UCSD-AML1 (cell line): ENCODE measurements at regions not wholly inside any gene's neighbourhood (a gene's known extent, or its start where the extent isn't known, plus 50 kb on each side); places are given as distances from the start of the nearest gene placed in this dataset.
"Not testable (repeated sequence)": the region's sequence is repeated elsewhere in the genome, so short reads cannot be mapped to it uniquely, and the experiment has no call there.

Source experiments
- DNase-seq: peaks from one replicate; lab custom pipeline; 2025; ENCODE audit not compliant: unreplicated experiment; lab: John Stamatoyannopoulos, UW

DNA sequence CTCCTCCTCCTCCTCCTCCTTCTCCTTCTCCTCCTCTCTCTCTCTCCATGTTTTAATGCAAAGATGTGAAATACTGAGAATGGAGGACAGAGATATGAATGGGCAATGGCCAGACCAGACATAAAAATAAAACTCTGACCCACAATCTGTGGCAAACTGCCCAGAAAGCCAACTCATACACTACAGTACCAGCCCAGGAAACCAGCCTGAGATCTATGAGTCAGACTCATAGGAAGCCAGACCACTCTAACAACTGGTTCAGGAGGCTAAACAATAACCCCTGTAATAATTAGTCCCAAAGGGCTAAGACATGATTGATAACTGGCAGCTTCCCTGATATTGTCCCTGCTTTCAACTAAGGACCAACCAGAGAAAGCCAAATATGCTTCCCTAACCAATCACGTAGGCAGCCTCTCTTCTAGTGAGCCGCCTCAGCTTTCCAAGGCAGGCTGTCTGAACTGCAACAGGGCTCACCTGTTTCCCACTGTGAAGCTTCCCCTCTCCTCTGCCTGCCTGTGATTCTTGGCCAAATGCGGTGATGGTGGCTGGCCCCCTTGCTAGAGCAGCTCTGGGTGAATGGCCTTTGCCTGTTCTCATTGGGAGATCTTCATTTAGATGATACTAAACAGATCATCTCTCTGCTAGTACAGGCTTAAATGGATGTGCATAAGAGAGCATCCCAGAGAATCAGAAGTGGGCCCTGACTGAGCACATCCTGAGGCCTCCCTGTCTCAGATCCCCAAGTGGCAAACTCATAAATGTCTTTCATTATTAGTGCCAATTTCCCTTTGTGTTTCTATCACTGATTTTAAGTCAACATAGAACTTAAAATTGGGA is 817.6 kb downstream of the TNS3 start:
- no peak for DNase-seq

- DNase-seq, result no peak
Measured at GRCh38 chr7:46763344-46763743, 818.6 kb downstream of the TNS3 start.

GRCh38 chr7:46759711-46760480 is 822.0 kb downstream of the TNS3 start:
- no peak for DNase-seq

DNA sequence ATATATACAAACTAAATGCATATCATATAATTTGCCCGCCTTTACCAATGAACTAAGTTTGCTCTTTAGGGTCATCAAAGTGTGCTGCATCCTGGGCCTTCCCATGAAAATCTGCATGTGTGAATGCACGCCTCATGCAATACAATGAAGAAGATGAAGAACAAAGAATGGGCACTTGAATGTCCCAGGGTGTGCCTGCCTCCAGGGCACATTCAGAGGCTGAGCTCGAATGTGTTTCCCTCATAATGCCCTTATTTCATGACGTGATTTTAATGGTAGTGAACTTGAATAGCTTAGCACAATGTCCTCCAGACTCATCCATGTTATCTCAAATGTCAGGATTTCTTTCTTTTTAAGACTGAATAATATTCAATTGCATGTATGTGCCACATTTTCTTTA is 824.9 kb downstream of the TNS3 start:
- no peak for DNase-seq

DNA sequence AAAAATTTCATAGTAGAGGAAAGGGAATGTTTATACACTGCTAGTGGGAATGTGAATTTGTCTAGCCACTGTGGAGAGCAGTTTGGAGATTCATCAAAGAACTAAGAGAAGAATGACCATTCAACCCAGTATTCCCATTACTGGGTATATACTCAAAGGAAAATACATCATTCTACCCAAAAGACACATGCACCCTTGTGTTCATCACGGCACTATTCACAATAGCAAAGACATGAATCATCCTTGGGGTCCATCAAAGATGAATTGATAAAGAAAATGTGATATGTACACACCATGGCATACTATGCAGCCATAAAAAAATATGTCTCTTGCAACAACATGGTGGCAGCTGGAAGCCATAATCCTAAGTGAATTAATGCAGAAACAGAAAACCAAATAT is 825.7 kb downstream of the TNS3 start:
- DNase-seq, result no peak

DNA sequence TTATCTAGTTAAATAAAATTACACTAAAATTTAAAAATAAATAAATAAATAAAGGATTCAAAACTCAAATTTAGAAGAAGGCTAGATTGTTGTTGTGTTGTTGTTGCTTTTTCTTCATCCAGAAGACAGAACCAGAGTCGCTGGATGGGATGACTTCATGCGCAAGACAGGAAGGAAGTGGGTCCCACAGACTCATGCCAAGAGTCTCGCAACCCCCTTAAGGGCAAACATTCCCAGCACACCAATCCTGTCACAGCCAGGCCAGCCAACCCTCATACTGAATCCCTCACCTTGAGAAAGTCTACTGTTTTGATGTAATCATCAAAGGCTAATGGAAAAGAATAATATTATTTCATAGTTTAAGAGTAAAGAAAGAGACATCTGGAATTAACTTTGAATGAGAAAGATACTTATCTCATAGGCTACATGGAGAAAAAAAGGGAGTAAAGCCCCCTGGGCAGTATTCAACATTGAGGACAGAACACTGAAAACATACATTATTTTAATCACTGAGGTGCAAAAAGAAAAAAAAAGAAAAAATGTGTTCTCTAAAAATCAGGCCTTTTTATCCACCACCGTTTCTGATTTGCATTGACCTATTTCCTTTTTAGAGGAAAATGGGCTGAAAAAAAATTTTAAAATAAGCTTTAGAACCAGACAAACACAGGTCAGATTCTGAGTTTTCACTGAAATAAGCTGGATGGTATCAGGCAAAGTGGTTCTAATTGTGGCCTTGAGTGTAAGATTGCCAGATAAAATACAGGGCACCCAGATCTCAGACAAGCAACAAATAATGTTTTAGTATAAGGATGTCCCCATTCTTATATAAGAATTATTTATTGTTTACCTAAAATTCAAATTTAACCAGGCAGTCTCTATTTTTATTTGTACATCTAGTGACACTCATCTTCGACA is 826.5 kb downstream of the TNS3 start:
- no peak for DNase-seq

DNA sequence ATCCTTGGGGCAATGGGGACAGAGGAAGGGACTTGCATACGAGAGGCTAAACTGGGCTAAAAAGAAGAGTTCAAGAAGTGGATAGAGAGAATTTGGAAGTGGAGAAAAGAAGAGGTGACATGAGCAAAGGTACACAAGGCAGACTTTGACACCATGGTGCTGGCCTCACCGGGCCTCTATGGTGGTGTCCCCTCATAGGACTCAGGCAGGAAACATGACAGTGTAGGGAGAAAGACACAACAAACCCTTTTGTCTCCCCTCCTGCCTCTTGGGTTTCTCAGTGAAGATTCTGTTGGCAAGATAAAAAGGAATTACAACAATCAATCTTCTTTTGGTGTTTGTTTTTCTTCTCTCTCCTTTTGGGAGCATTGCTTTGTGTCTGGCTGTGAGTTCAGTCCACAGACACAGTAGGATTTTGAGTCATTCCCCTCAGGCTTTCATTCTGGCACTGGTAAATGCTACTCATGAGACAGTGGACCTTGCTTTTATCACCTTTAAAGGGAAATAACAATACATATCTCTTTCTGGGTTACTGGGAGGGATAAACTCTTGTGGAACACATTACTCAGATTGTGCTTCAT is 827.7 kb downstream of the TNS3 start:
- DNase-seq, result no peak

- DNase-seq, result no peak
Measured at GRCh38 chr7:46753662-46754061, 828.2 kb downstream of the TNS3 start.

DNA sequence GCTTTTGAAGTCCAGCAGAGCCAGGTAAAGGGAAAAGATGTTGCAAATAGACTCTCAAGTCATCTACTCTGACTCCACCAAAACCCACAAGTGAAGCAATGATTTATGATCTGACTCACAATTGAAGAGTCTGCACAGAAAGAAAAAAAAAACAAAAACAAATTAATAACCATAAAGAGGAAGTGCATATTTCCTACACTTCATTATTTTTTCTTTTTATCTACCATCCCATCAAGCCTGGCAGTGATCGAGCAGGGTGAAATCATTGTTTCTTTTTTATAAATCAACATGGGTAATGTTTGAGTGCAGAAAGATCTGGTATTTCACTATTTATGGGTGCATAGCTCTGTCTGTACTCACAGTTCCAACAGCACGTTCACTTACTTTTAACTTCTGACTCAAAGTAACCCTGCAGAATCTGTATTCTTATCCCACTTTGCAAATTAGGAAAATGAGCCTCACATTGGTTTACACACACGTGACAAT is 829.0 kb downstream of the TNS3 start:
- DNase-seq, result no peak

DNA sequence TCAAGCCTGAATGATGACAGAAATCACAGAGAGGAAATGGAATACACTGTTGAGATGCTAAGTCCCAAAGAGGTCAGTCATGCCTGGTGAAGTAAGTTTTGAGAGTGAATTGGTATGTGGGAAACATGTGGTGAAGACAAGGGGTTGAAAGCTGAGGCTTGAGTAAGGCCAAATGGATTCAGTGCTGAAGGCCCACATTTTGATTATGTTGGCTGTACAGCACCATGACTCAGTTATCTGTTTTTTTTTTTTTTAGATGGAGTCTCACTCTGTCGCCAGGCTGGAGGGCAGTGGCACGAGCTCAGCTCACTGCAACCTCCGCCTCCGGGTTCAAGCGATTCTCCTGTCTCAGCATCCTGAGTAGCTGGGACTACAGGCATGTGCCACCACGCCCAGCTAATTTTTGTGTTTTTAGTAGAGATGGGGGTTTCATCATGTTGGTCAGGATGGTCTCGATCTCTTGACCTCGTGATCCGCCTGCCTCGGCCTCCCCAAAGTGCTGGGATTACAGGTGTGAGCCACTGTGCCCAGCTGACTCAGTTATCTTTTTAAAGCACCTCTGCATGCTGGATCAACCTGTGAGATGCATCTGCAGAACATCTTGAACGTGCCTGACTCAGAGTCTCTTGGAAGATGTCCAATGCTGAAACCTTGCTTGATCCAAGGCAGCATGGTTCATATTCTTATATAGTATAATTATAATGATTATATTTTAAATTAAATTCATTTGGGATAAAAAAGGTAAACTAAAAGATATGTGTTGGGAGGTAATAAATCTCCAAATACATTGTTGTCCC is 829.8 kb downstream of the TNS3 start:
- DNase-seq, result not testable (repeated sequence)

DNA sequence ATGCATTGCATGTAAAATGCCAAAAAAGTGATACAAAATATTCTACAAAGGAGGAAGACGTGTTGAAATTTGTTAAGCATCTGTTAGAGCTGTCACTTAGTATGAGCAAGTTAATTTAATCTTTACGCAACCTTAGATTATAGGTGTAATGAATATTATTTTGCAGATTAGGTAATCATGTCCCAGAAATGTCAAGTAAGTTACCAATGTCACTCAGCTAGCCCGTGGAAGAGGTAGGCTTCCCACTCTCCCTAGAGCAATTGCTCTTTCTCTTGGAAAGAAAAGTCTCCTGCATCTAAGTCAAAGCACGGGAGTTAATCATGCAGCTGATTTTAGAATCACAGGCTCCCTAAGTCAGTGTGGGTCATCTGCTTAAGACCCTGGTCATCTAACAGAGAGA is 830.4 kb upstream of the IGFBP3 start:
- DNase-seq, result no peak

GRCh38 chr7:46750321-46750865 is 829.3 kb upstream of the IGFBP3 start:
- DNase-seq, result no peak

- DNase-seq, result no peak
Measured at GRCh38 chr7:46747869-46748576, 827.0 kb upstream of the IGFBP3 start.

DNA sequence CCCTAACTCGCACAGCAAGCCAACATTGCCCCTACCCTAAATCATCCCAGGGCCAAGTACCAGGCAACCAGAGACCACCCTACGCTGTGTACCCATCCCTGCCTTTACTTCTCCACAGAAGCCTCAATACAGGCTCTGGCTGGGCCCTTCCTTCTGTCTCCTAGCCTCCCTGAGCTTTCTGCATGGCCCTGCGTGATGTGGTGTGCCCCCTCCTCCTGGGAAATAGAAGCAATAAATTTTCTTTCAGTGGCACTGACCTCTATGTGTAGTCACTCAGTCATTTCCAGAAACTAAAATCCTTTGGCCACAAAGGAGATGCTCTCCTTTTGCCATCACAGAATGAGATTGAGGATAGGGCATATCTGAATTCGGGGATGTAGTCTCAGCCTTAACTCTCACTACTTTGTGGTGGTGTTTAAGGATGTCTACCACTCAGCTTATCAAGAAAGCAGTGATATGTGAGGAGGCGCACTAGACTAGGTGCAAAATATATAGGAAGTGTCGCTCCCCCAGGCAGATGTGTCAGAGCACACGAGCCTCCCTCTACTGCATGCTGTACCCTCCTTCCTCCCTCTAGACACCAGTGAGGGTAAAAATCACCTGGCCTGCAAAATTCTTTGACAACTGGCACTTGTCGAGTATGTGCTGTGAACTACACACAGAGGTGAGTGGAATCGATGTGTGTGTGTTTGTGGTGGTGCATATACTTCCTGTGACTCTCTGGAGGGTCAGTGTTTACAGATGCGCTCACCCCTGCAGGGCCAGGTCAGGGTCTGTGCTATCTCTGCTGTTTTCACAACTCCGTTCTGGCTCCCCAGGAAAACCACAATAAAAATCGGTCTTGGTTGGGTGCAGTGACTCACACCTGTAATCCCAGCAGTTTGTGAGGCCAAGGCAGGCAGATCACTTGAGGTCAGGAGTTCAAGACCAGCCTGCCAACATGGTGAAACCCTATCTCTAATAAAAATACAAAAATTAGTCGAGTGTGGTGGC is 825.9 kb upstream of the IGFBP3 start:
- DNase-seq, result no peak

GRCh38 chr7:46745707-46746090 is 824.6 kb upstream of the IGFBP3 start:
- DNase-seq, result no peak

DNA sequence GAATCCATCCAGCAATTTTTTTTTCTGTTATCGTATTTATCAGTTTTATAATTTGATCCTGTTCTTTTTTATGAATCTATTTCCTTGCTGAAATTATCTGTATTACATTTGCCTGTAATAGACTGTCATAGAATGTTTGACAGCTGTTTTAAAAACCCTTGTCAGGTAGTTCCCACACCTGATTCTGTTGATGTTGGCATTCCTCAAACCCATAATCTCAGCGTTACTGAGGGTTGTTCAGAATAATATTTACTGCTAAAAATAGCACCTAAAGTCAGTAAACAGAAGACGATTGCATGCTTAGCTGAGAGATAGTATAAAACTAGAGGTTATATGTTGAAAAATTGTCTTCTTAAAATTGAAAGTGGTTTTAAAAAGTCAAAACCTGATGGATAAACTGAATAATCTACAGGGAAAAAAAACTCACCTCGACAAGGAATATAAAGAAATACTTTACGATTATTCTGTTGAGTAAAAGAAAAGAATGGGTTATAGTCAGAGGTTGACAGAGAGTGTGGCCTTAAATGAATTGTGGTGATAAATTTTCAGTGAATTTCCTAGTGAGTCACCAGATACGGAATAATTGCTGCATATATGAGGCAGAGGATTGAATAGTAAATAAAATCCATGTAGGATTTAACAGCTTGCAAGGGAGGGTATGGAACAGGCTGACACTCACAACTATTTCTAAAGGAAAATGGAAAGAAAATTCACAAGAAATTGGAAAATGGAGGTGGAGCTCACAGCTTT is 824.1 kb upstream of the IGFBP3 start:
- no peak for DNase-seq

DNA sequence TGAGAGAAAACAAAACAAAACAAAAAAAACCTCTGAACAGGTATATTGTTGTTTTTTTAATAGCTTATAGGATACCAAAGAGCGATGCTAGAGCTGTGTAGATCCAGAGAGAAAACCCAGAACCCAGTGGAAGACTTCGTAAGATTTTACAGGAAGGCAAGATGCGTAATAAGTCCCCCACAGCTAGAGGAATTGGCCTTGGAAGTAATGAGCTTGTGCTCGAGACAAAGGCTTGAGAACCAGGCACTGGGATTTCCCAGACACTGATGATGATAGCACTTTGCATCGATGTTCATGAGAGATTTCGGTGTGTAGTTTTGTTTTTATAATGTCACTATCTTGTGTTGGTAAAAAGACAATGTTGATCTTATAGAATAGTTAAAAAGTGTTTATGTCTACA is 821.5 kb upstream of the IGFBP3 start:
- no peak for DNase-seq
